Stimulated activated naive CD8-positive, alpha-beta T cell treated with anti-CD3 and anti-CD28 coated beads, Interleukin-15, amount 100 ng/mL, for 72 hours (primary cell): ENCODE measurements at regions not wholly inside any gene's neighbourhood (a gene's known extent, or its start where the extent isn't known, plus 50 kb on each side); places are given as distances from the start of the nearest gene placed in this dataset.

Experiments used
- ATAC-seq: fragments of 150-1000 bp; cut with Tn5 transposase; 2 replicates; pipeline ENCODE4 v1.10.0; 2021; ENCODE audit warnings: mild to moderate bottlenecking, moderate library complexity
- DNase-seq, 2 donors: peaks; one replicate each; pipeline ENCODE4 v3.0.0; 2021 to 2022
- H3K27ac Mint-ChIP-seq, 2 donors: one replicate each; pipeline ENCODE4 v1.8.0; 2022; ENCODE audit warnings: mild to moderate bottlenecking in 2 of 2, mixed read lengths in 2 of 2, moderate library complexity in 2 of 2
- H3K27me3 Mint-ChIP-seq: one replicate; pipeline ENCODE4 v1.8.0; 2022; ENCODE audit warnings: mixed read lengths
- H3K4me1 Mint-ChIP-seq: one replicate; pipeline ENCODE4 v1.8.0; 2022; ENCODE audit warnings: mild to moderate bottlenecking, mixed read lengths
- H3K4me3 Mint-ChIP-seq, 2 donors: one replicate each; pipeline ENCODE4 v1.8.0; 2022; ENCODE audit warnings: mild to moderate bottlenecking in 2 of 2, mixed read lengths in 2 of 2, moderate library complexity in 1 of 2
- H3K9me3 Mint-ChIP-seq, 2 donors: one replicate each; pipeline ENCODE4 v1.8.0; 2022; ENCODE audit warnings: mixed read lengths in 2 of 2

- H3K9me3 Mint-ChIP-seq = no peaks in the 10 kb centered on the region
- H3K4me1 Mint-ChIP-seq = no peaks in the 10 kb centered on the region
- no peaks in the 10 kb centered on the region for H3K27me3 Mint-ChIP-seq
- DNase-seq (no peak), ATAC-seq (no peak)
- no peak overlapping the region for H3K27ac Mint-ChIP-seq
- H3K4me3 Mint-ChIP-seq = no peak overlapping the region
Measured at GRCh38 chr2:41141146-41141791, 689.4 kb upstream of the SLC8A1 start.

DNA sequence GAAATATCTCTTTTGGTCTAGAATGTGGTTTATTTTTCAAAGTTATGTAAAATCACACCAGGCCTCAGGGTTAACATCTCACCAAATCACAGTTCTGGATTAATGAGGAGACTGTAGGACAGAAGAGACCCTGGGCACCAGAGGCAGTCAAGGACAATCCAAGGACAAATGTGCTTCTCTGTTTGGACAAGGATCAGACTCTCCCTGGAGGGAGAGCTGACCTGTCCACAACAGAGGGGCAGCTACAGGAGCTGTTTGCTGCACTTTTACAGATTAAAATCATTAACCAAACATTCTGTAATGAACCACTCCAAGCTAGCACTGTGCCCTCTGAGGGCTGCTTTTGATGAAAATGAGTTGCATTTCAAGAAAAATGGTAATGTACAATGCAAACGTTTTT, 690.6 kb upstream of the SLC8A1 start:
- DNase-seq (no peak), ATAC-seq (no peak)
- H3K27ac Mint-ChIP-seq = no peak overlapping the region
- H3K4me3 Mint-ChIP-seq = no peak overlapping the region
- H3K4me1 Mint-ChIP-seq = no peaks in the 10 kb centered on the region
- no peaks in the 10 kb centered on the region for H3K27me3 Mint-ChIP-seq
- no peaks in the 10 kb centered on the region for H3K9me3 Mint-ChIP-seq

- Mint-ChIP-seq H3K27ac (no peak overlapping the region), H3K4me3 (no peak overlapping the region), H3K27me3 (no peaks in the 10 kb centered on the region), H3K9me3 (no peaks in the 10 kb centered on the region), H3K4me1 (no peaks in the 10 kb centered on the region)
- ATAC-seq (no peak), DNase-seq (no peak)
Measured at GRCh38 chr2:41145066-41145465, 693.2 kb upstream of the SLC8A1 start.

DNA sequence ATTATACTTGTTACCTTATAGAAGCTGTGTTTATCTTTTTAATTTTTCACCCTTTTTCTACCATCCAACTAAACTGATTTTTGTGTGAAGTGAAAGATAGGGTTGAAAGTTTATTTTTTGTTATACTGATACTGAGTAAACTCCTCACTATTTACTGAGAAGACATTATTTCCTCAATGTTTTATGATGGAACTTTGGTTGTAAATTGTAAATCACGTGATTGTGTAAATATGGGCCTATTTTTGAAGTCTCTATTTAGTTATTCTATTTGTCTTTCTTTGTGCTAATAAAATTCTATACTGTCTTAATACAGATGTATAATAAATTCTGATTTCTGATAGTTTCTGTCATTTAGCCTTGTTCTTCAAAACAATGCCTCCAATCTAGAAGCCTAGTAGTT, 697.2 kb upstream of the SLC8A1 start:
- no peaks in the 10 kb centered on the region for H3K4me1 Mint-ChIP-seq
- H3K27ac Mint-ChIP-seq = no peak overlapping the region
- no peak overlapping the region for H3K4me3 Mint-ChIP-seq
- ATAC-seq (no peak), DNase-seq (no peak)
- H3K9me3 Mint-ChIP-seq = no peaks in the 10 kb centered on the region
- no peaks in the 10 kb centered on the region for H3K27me3 Mint-ChIP-seq

DNA sequence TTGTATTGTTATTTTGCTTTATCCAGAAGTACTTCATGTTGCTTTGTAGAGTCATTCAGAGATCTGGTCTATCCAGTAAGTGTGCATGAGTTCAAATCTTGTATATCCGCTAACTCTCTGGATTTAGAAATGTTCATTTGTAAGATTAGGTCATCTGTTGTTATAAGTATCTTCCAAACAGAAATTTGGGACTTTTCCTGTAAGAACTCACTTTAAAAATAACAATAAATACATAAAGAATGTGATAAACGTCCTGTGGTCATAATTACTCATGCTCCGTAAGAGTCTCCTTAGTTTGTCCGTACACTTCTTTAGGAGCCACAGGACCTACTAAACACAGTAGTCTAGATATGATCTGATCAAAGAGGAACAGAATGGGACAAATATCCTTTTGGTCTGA, 699.9 kb upstream of the SLC8A1 start:
- no peaks in the 10 kb centered on the region for H3K4me1 Mint-ChIP-seq
- H3K4me3 Mint-ChIP-seq = no peak overlapping the region
- DNase-seq = no peak
- no peaks in the 10 kb centered on the region for H3K27me3 Mint-ChIP-seq
- peaks cover 2 to 3% of the 10 kb centered on the region in 2 donors for H3K9me3 Mint-ChIP-seq
- H3K27ac Mint-ChIP-seq = no peak overlapping the region
- ATAC-seq = no peak

GRCh38 chr2:41152318-41152717, 700.4 kb upstream of the SLC8A1 start:
- Mint-ChIP-seq H3K27ac (no peak overlapping the region), H3K4me1 (no peaks in the 10 kb centered on the region), H3K27me3 (no peaks in the 10 kb centered on the region), H3K9me3 (peaks cover 8 to 9% of the 10 kb centered on the region in 2 donors), H3K4me3 (no peak overlapping the region)
- DNase-seq = no peak
- no peak for ATAC-seq

GRCh38 chr2:41160439-41160838, 708.5 kb upstream of the SLC8A1 start:
- H3K27ac Mint-ChIP-seq = no peak overlapping the region
- no peak overlapping the region for H3K4me3 Mint-ChIP-seq
- DNase-seq (no peak), ATAC-seq (peak; percentile 55)
- no peaks in the 10 kb centered on the region for H3K27me3 Mint-ChIP-seq
- peaks cover 9 to 10% of the 10 kb centered on the region in 2 donors for H3K9me3 Mint-ChIP-seq
- H3K4me1 Mint-ChIP-seq = no peaks in the 10 kb centered on the region

DNA sequence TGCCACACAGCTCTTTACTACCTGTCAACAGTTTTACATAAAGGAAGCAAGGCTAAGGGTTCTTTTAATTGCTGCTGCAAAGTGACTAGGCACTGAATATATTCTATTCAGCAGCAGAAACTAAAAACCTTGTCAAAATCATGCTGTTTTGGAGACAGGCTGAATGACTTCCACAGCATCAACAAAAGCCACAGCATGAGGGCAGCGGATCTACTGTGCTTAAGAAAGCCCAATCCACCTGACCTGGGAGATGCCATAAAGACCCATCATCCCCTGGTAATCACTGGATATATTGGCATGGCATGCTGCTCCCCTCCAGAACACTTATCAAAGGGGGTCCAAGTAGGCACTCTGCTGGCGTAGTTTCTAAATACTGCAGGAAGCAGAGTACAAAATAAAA, 715.1 kb upstream of the SLC8A1 start:
- Mint-ChIP-seq H3K4me3 (no peak overlapping the region), H3K27me3 (no peaks in the 10 kb centered on the region), H3K9me3 (no peaks in the 10 kb centered on the region), H3K4me1 (no peaks in the 10 kb centered on the region), H3K27ac (no peak overlapping the region)
- DNase-seq = no peak
- ATAC-seq = no peak

DNA sequence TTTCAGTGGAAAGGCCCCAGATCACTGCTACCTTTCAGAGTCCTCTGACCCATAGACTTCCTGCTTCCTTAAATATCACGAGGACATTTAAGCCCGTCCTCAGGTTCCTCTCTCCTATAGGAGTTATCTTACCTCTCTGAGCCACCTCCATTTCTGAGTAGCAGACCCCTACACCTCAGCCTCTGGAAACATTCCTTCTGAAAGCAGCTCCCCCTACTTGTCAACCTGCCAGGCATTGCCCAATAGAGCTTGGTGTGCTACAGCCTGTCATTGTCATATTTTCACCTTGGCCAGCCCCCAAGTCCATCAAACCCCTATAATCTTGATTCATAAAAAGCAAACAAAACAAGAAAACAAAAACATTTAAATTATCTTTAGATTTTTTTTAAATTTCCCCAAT, 717.9 kb upstream of the SLC8A1 start:
- H3K27ac Mint-ChIP-seq = no peak overlapping the region
- no peak for DNase-seq
- H3K4me1 Mint-ChIP-seq = no peaks in the 10 kb centered on the region
- ATAC-seq = no peak
- H3K27me3 Mint-ChIP-seq = no peaks in the 10 kb centered on the region
- H3K4me3 Mint-ChIP-seq = no peak overlapping the region
- H3K9me3 Mint-ChIP-seq = no peaks in the 10 kb centered on the region

DNA sequence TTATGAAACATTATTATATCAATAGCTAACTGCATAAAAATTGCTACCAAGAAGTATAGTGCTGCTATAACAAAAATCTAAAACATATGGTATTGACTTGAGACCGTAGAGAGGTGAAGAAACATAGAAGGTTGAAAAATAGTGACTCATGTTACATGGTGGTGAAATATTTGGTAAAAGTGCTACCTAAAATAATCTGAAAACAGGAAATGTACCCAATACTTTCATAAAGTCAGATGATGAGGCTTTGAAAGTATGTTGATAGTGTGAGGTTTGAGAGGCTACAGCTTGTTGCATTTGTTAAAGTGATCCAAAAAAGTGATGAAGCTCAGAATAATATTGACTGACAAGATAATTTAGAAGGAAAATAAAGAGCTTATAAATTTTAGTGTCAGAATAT, 718.7 kb upstream of the SLC8A1 start:
- DNase-seq (no peak), ATAC-seq (no peak)
- Mint-ChIP-seq H3K9me3 (no peaks in the 10 kb centered on the region), H3K27ac (no peak overlapping the region), H3K4me3 (no peak overlapping the region), H3K27me3 (no peaks in the 10 kb centered on the region), H3K4me1 (no peaks in the 10 kb centered on the region)

- peaks cover 0 to 8% of the 10 kb centered on the region in 2 donors for H3K9me3 Mint-ChIP-seq
- ATAC-seq (no peak), DNase-seq (no peak)
- no peak overlapping the region for H3K4me3 Mint-ChIP-seq
- no peaks in the 10 kb centered on the region for H3K4me1 Mint-ChIP-seq
- no peak overlapping the region for H3K27ac Mint-ChIP-seq
- no peaks in the 10 kb centered on the region for H3K27me3 Mint-ChIP-seq
Measured at GRCh38 chr2:41180387-41180786, 728.5 kb upstream of the SLC8A1 start.

DNA sequence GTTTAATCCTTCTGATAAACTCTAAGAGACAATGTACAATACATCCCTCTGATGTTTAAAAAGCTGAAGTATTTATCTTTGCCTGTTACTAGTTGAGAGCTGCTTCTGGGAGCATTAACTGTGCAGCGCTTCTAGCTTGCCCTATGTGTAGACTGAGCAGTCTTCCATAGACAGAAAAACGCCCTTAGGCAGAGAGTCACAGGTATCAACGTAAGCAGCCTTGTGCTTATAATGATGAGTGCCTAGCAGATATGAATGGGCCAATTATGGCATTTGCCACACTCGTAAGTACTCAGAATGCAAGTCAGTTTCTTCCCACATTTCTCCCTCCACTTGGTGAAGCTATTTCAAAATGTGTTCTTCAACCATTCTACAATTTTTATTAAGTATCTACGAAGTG, 731.1 kb upstream of the SLC8A1 start:
- DNase-seq (no peak), ATAC-seq (no peak)
- Mint-ChIP-seq H3K4me3 (no peak overlapping the region), H3K9me3 (peaks cover 0 to 8% of the 10 kb centered on the region in 2 donors), H3K4me1 (no peaks in the 10 kb centered on the region), H3K27ac (no peak overlapping the region), H3K27me3 (no peaks in the 10 kb centered on the region)

GRCh38 chr2:41187376-41188122, 735.7 kb upstream of the SLC8A1 start:
- H3K4me1 Mint-ChIP-seq = no peaks in the 10 kb centered on the region
- no peaks in the 10 kb centered on the region for H3K27me3 Mint-ChIP-seq
- H3K9me3 Mint-ChIP-seq = no peaks in the 10 kb centered on the region
- H3K4me3 Mint-ChIP-seq = no peak overlapping the region
- H3K27ac Mint-ChIP-seq = no peak overlapping the region
- ATAC-seq (no peak), DNase-seq (no peak)

- no peak for ATAC-seq
- Mint-ChIP-seq H3K9me3 (no peaks in the 10 kb centered on the region), H3K27ac (no peak overlapping the region), H3K4me3 (no peak overlapping the region), H3K4me1 (no peaks in the 10 kb centered on the region), H3K27me3 (no peaks in the 10 kb centered on the region)
- DNase-seq = no peak
Measured at GRCh38 chr2:41194230-41194629, 742.3 kb upstream of the SLC8A1 start.

GRCh38 chr2:41197781-41198180, 745.9 kb upstream of the SLC8A1 start:
- ATAC-seq (no peak), DNase-seq (no peak)
- no peaks in the 10 kb centered on the region for H3K27me3 Mint-ChIP-seq
- no peaks in the 10 kb centered on the region for H3K9me3 Mint-ChIP-seq
- no peak overlapping the region for H3K27ac Mint-ChIP-seq
- no peaks in the 10 kb centered on the region for H3K4me1 Mint-ChIP-seq
- no peak overlapping the region for H3K4me3 Mint-ChIP-seq

GRCh38 chr2:41199334-41199733, 747.4 kb upstream of the SLC8A1 start:
- ATAC-seq (no peak), DNase-seq (no peak)
- Mint-ChIP-seq H3K27me3 (no peaks in the 10 kb centered on the region), H3K9me3 (peaks cover 0 to 4% of the 10 kb centered on the region in 2 donors), H3K4me3 (no peak overlapping the region), H3K4me1 (no peaks in the 10 kb centered on the region), H3K27ac (no peak overlapping the region)

DNA sequence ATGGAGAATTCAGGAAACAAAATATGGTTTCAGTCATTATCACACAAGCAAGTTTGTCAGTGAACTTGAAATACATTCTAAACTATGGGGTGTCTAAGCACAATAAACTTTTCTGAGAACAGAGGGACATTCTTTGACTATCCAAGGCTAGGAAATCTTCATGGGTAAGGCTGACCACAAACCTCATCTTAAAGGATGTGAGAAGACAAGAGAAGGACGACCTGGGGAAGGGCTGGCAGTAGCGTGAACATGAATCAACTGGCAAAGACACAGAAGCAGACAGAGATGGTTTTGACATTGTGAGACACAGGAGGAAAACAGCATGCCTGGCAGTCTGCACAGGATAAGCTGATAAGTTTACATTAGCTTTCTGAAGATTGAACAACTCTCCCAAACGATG, 752.4 kb upstream of the SLC8A1 start:
- Mint-ChIP-seq H3K4me1 (no peaks in the 10 kb centered on the region), H3K4me3 (no peak overlapping the region), H3K27ac (peak overlapping the region in 1 of 2 donors; percentile 66), H3K9me3 (peaks cover 0 to 7% of the 10 kb centered on the region in 2 donors), H3K27me3 (no peaks in the 10 kb centered on the region)
- ATAC-seq = no peak
- DNase-seq = no peak
